ENCODE measurements at regions not wholly inside any gene's neighbourhood (a gene's known extent, or its start where the extent isn't known, plus 50 kb on each side); places are given as distances from the start of the nearest gene placed in this dataset.

GRCh38 chr5:154528005-154528594, 50.1 kb upstream of the HAND1 start:
- Histone ChIP-seq H3K9me3 (ENCODE audit: low read length) (no peaks in the 10 kb centered on the region), H3K4me1 (ENCODE audit: insufficient read depth, low read length) (no peaks in the 10 kb centered on the region), H3K27me3 (ENCODE audit: insufficient read depth, low read length, poor library complexity, severe bottlenecking) (no peaks in the 10 kb centered on the region), H3K27ac (ENCODE audit: low read depth, low read length) (no peak overlapping the region), H3K4me3 (ENCODE audit: low read length) (no peak overlapping the region), H3K36me3 (ENCODE audit: insufficient read depth, low read length) (no peaks in the 10 kb centered on the region)
- Mint-ChIP-seq H3K9me3 (peaks cover 0 to 4% (median 0%) of the 10 kb centered on the region in 5 donors), H3K4me3 (no peak overlapping the region), H3K27me3 (peaks cover 3 to 36% of the 10 kb centered on the region in 2 donors), H3K36me3 (peaks cover 0 to 1% (median 0%) of the 10 kb centered on the region in 3 donors), H3K4me1 (no peaks in the 10 kb centered on the region), H3K27ac (no peak overlapping the region)
- CTCF ChIA-PET = no interaction called here
- POLR2A ChIA-PET = no interaction called here
- DNase-seq = no peak
